Stimulated activated CD8-positive, alpha-beta memory T cell treated with anti-CD3 and anti-CD28 coated beads, Interleukin-4, amount 100 ng/mL, for 24 hours (primary cell): ENCODE measurements at regions not wholly inside any gene's neighbourhood (a gene's known extent, or its start where the extent isn't known, plus 50 kb on each side); places are given as distances from the start of the nearest gene placed in this dataset.

Experiments
- DNase-seq: peaks from one replicate; pipeline ENCODE4 v3.0.0-alpha.2; 2020; ENCODE audit warnings: low read depth

GRCh38 chr15:31263751-31264558 is 62.7 kb upstream of the KLF13 start:
- DNase-seq, result peak; percentile 56

DNA sequence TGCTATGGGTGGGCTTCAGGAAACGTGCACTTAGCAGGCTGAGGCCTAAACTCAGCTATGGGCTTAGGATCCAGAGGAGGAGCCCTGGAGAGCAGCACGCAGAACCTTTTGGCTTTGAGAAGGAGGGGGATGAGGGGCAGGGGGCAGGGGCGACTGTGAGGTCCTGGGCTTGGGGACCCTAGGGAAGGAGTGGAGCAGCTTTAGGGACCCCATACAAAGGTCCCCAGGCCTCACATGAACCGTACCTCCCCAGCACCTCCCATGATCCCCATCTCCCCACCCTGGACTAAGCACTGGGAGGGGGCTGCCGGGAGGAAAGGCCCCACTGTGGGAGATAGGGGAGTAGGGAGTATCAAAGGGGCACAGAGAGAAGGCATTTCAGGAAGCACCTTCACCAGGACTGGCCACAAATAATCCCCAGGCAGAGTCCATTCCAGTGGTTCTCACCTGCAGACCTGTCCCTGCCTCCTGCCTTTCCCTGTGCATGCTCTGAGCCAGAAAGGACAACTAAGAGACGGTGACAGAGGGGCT is 62.0 kb upstream of the KLF13 start:
- no peak for DNase-seq

- no peak for DNase-seq
Measured at GRCh38 chr15:31265090-31265870, 61.4 kb upstream of the KLF13 start.

- DNase-seq, result peak; percentile 45
Measured at GRCh38 chr15:31265871-31266711, 60.5 kb upstream of the KLF13 start.

DNA sequence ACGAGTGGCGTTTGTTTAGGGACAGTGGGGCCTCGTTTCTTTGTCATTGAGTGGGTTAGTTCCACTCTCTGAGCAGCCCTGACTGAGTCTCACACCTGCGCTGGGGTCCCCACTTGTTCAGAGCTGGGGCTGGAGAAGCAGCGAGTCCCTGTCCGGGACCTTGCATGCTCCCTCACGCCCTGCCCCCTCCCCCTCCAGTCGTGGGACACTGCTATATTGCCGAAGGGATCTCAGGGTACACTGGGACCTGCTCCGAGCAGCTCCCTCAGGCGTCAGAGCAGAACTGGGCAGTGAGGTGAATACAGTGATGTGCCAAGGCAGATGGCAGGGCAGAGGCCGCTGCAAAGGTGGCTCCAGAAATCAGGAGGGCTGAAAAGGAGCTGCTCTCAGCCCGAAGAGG is 59.9 kb upstream of the KLF13 start:
- no peak for DNase-seq

- DNase-seq, result no peak
Measured at GRCh38 chr15:31267161-31268107, 59.2 kb upstream of the KLF13 start.

GRCh38 chr15:31268108-31268501 is 58.5 kb upstream of the KLF13 start:
- DNase-seq, result no peak

DNA sequence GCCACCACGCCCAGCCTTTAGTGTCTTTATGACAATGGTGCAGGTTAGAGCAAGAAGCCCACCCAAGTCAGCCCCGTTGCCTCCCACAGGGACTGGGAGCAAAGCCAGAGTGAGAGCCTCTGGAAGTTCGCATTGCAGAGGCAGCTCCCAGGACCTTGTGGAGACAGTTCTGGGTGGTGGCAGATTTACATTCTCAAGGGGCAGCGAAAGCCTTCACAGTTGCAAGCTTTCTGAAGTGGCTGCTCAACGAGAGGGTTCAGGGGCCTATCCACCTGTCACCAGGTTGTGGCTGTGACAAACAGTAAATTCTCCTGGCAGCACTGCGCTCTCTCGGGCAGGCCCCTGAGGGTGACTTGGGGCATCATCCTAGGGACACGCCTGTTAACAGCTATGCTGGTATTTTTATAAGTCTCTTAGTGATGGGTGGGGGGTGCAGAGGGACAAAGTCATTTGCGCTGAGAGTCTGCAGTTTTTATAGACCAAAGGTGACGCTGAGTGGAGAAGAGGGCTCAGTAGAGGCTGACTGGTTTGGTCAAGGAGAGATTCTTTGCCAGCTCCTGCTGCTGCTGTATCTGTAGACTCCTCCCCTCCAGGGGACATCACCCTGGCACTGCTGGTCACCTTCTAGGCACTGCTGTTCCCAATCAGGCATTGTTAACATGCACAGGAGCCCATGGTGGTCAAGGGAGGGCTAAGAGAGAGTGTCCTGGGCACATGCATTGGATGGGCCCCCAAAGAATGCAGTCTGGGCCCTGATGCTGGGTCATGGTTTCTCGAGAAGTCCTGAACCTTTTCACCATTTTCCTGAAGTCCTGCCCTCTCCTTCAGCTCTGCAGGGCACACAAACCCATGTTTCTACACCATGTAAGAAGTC is 57.5 kb upstream of the KLF13 start:
- DNase-seq, result no peak

DNA sequence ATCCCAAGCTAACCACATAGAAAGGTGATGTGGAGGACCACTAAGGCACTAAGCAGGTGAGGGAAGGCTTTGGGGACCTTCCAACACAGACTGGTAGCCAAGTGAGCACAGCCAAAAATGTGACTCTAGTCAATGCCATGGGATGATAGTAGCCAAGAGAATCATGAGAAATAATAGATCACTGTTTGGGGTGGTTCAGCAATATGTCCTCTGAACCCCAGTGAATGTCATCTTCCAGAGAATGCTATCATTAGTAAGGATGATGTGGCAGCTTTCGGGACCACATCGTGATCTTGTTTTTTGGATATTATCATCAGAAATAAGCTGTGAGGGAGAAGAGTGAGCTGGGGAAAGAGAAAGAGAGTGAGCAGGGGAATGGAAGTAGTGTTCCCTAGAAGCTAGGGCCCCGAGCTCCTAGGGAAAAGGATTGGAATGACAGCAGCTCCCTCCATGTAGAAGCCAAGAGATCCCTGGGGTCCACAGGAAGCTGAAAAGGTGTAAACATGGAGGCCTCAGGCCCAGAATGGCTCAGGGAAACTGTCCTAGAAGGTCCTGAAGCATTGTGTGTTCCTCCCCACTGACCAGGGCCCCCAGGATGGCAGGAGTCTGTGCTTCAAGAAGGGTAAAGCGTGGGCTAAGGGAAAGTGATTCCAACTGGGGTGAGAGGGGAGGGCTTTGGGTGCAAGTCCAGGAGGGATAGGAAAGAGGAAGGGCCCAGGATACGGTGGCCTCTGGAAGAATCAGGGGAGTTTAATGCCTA is 56.6 kb upstream of the KLF13 start:
- no peak for DNase-seq

- no peak for DNase-seq
Measured at GRCh38 chr15:31270767-31271166, 55.9 kb upstream of the KLF13 start.

- no peak for DNase-seq
Measured at GRCh38 chr15:31271224-31271635, 55.4 kb upstream of the KLF13 start.

DNA sequence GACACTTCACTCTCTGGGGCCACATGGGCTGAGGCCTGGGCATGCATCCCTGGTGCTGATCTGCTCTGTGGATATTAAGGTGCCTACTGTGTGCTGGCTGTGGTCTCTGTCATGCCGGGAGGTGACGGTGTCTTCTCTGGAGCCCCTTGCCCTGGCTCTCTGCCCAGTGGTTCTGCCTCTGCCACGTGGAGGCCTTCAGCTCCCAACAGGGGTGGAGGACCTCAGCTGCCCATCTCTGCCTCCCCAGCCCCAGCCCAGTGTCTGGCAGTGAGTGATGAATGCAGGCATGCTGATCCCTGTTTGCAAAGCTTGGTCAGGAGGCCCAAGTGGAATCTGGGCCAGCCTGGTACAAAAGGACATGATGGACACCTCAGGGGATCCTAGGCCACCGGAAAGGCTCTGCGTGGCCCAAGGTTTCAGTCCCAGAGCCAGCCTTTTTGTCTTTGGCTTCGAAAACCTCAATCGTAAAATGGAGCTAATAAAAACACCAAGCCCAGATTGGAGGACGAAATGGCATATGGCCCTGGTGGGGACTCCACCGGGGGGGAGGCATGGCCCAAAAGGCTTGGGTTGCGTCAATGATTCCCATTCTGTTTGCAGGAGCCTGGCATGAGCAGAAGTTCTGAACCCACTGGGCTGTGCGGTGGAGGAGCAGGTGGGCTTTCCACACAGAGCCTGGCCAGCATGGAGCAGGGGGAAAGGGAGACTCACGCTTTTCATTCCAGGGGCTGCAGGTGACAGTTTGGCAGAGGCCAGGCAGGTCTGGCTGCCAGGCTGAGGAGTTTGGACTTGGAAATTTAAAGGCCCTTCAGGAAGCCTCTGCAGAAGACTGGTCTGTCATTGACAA is 54.7 kb upstream of the KLF13 start:
- no peak for DNase-seq

GRCh38 chr15:31272558-31273257 is 53.9 kb upstream of the KLF13 start:
- DNase-seq, result no peak

DNA sequence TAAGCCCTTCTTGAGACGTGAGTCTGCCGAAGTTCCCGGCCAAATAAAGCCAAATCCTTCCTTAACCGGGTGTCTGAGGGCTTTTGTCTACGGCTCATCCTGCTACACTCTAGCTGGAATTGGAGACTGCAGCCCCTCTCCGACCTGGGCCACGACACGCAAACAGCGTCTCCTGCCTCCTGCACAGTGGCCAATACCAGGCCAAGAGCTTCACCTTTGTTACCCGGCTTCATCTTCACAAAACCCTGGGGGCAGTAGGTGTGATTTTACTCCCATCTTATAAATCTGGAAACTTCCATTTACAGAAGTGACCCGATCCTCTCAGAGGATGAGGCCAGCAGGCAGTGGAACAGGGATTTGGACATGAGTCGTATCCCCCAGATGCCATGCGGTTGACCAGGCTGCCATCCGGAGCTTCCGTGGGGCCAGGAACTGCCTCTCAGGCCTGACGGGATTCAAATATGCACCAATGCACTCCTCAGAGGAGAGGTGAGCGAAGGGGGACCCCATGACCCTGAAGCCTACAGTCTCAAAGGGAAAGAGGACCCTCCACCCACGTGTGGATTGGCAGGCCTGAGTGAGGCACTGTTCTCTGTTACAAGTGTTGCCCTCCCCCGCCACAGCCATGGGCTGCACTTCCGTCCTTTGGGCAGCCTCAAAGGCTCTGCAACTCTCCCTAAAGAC is 53.2 kb upstream of the KLF13 start:
- no peak for DNase-seq

DNA sequence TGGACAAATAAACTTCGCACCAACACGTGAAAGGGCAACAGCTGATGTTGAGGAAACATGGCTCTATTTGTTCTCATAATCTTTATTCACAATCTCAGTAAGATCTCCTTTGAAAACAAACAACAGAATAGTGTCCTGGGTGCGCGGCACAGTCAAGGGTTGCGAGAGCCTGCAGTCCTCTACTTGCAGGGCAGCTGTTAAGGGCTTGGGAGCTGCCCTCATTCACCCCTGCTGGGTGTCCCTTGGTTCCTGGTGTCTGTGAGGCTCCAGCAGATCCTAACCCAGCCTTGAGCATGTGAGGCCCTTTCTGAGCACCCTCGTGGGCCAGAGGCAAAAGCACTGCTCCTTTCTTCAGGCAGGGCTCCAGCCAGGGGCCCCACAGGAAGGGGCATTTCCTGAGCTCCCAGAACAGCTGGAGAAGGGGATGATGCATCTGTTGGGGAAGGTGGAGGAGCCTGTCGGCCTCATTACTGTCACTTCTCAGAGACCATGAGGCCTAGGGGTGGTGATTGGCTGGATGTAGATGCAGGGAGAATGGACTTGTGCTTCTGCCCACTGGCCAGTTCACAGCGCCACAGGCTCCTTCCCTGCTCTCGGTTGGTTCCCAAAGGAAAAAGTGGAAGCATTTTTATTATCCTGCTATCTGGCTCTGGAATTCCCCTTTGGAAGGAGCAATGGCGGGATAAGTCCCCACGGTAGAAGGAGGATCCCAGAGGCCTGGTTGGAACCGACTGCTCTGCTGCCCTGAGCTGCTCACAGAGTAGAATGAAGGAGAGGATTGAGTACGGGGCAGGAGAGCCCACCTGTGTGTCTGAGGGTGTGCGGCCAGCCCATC is 51.9 kb upstream of the KLF13 start:
- DNase-seq, result no peak
